DOHH2 (cell line): ENCODE measurements at regions not wholly inside any gene's neighbourhood (a gene's known extent, or its start where the extent isn't known, plus 50 kb on each side); places are given as distances from the start of the nearest gene placed in this dataset.

Experiments
- EZH2phosphoT487 ChIP-seq: fragments of 200-600 bp; sonication (generic); IDR thresholded peaks from 2 replicates; pipeline ENCODE4 v1.6.1; 2017; ENCODE audit warnings: borderline replicate concordance, mild to moderate bottlenecking, antibody characterized with exemption, low read length, moderate library complexity, mixed read lengths
- TF ChIP-seq, protein P1 (sequence below): fragments of 200-600 bp; sonication (generic); IDR thresholded peaks from one replicate; pipeline ENCODE4 v1.5.1; 2014; ENCODE audit warnings: antibody characterized with exemption, mild to moderate bottlenecking, low read depth, low read length; ENCODE audit not compliant: poor library complexity, severe bottlenecking

DNA sequence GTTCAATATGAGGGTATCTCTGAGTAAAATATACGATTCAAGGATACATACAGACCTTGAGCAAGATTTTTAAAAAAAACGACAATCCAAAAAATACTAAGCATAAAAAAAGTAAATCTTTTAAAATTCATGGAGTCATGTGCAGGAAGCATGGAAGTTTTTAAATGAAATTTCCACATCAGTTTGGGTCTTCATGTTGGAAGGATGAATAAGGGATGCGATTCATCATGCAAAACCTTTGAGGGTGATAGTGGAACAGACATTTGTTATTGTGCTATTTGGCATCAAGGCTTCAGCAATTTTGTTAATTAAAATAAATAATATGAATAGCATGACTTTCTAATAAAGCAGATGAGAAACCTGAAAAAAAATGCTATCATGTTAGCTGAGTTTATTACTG, 815.0 kb upstream of the PCDH10 start:
- TF ChIP-seq, protein P1, sequence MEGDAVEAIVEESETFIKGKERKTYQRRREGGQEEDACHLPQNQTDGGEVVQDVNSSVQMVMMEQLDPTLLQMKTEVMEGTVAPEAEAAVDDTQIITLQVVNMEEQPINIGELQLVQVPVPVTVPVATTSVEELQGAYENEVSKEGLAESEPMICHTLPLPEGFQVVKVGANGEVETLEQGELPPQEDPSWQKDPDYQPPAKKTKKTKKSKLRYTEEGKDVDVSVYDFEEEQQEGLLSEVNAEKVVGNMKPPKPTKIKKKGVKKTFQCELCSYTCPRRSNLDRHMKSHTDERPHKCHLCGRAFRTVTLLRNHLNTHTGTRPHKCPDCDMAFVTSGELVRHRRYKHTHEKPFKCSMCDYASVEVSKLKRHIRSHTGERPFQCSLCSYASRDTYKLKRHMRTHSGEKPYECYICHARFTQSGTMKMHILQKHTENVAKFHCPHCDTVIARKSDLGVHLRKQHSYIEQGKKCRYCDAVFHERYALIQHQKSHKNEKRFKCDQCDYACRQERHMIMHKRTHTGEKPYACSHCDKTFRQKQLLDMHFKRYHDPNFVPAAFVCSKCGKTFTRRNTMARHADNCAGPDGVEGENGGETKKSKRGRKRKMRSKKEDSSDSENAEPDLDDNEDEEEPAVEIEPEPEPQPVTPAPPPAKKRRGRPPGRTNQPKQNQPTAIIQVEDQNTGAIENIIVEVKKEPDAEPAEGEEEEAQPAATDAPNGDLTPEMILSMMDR = no peak
- no peak for TF ChIP-seq EZH2phosphoT487
